GM04504 (cell line): ENCODE measurements at regions not wholly inside any gene's neighbourhood (a gene's known extent, or its start where the extent isn't known, plus 50 kb on each side); places are given as distances from the start of the nearest gene placed in this dataset.

Experiments
- DNase-seq: peaks from one replicate; pipeline ENCODE4 v3.0.0-alpha.2; 2012; ENCODE audit warnings: low read depth

DNA sequence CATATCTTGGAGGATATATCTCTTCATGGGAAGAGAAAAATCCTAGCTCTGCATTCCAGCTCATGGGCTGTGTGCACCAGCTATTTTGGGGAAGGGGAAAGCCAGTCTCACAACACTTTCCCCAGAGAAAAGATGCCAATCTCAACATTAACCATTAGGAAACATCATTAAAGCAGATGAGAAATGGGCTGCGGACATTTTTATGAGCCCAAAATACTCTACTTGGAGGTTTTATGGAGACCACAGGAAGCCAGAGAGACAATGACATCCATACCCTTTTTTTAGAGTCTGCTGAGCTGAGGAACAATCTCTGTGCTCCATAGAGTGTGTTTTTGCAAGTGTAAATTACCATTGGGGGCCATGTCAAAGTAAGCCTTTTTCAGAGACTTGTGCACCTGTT lies 213.7 kb downstream of the TRIB2 start:
- peak; percentile 55 for DNase-seq

DNA sequence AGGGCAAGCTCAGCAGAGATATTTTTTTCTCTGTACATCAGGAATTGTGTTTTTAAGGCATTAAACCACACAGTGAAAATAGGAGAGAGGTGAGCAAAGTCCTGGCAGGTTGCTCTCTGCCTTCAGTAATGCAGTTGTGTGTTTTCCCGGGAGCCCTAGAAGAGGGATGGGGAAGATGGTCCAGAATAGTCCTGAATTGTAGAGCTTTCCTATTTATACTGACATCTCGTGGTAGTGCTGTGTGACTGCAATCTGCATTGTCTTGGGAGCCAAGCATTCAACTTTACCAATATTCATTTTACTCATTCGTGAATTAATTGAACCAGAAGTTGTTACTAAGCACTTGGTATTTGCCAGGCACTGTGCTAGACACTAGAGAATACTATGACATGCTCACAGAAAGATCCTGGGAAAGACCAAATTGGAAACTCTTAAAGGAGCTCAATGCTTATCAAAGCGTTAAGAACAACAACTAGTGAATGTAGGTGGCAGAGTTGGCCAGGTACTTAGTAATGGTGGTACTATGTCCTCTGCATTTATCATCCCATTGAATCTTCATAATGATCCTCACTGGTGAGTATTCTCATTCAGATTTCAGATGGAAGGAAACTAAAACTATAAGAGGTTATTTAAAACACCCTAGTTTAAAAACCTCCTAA lies 214.6 kb downstream of the TRIB2 start:
- no peak for DNase-seq

DNA sequence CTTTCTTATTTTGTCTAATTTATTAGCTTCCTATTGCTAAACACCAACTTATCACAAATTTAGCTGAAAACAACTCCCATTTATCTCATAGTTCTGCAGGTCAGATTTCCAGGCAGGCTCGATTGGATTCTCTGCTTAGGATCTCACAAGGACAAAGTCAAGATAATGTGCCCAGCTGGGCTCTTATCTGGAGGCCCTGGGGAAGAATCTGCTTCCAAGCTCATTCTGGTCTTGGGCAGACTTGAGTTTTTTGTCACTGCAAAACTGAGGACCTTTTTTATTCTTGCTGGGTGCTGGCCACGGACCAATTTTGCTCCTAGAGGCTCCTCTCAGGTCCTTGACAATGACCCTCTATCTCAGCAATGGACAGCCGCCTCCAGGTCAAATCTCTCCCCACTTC lies 215.5 kb downstream of the TRIB2 start:
- DNase-seq, result no peak

DNA sequence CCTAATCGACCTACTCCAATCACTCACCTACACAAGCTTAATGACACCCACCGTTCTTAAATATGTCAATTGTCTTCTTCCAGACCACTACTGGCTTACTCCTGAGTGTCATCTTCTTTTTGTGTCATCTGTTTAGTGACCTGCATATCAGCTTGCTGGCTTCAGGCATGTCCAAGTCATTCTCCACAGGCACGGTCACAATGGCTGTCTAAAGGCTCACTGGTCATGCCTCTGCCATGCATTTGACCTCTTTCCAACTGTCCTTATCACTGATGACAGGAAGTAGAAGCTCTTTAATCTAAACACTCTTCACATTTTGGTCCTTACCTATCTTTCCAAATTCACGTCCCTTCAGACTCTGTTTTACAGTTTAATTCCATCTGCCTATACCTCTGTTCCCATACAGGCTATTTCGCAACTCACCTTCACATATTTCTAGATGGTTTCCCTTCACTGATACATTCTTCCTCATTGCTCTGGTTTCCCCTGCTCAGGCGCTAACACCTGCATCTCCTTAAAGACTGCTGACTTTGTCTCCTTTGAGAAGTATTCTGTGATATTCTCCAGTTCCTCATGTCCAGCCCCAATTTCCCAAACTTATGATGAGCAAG lies 217.5 kb downstream of the TRIB2 start:
- DNase-seq, result no peak

DNA sequence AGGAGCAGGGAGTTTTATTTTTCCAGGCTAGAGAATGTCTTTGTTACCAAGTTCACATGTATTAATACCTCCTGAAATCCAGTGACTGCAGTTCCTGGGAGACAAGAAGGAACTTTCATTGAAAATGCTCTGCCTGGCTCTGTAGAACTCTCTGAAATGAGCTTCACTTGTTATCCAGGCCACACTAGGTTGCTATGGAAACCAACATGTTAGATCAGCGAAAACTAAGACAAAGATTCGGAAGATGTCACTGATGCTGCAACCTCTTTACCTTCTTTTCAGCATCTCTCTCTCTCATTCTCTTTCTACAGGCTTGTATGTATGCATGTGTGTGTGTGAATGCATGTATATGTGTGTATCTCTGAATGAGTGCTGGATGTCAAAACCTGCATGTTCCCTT lies 218.5 kb downstream of the TRIB2 start:
- DNase-seq, result no peak

DNA sequence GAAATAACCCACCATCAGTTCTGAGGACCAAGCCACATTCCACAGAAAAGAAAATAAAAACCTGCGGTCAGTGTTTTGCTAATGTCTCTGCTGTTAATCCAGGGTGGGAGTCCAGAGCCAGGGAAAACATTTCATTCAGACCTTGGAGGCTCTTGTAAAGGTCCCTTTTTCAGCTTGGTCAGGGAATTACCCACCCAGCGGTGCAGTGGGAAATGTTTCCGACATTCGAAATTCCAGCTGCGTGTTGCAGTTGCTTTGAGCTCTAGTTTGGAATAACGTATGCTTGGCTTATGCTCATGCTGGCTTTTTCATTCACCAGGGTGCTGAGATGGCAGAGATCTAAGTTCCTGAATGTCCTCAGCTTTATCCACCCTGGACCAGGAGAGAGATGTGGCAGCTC lies 219.1 kb downstream of the TRIB2 start:
- DNase-seq, result no peak

DNA sequence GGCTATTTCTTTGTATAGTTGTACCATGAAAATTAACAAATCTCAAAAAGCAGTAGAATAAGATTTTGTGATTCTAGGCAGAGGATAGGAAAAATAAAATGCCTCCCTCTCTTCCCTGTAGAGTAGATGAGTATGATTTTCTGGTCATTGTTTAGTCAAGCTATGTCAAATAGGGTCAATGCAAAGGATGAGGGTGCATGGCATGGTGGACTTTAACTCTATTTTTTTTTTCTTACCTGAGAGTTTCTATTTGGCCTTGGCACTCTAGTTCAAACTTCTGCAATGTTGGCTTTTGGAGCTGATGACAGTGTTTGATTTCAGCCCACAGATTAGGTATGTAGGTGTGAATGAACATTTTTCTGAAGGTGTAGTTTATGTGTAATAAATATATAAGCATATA lies 224.5 kb downstream of the TRIB2 start:
- DNase-seq, result no peak

DNA sequence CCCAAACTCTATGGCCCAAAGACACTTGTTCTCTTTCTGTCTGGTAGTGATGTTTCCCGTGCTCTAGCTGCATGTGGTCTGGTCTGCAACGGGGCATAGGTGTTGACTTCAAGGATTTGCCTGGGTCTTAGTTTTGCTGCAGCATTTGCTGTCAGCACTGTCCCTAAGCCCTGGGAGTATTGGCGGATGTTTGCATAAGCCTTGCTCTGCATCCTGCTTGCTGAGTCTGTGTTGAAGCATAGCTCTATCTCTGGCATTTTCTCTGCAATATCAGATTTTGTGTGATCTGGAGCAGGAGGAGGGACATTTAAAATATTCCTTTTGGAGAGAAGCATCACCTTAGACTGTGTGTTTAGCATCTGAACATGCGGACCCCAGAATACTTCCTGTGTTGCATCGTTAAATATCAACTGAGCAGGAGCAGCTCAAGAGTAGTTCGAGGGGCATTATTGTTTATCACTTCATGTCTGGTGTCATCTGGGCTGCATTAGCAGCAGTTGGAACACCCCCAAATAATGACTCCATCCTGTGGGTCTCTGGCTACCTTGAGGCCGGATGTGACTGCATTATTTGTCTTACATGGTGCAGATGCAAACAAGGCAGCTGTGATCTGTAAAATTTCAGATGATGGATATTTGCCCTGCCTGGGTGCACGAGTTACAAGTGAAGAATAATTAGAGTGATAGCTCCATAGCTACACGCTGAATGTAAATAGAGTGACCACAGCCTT lies 231.7 kb downstream of the TRIB2 start:
- peak; percentile 51 for DNase-seq

DNA sequence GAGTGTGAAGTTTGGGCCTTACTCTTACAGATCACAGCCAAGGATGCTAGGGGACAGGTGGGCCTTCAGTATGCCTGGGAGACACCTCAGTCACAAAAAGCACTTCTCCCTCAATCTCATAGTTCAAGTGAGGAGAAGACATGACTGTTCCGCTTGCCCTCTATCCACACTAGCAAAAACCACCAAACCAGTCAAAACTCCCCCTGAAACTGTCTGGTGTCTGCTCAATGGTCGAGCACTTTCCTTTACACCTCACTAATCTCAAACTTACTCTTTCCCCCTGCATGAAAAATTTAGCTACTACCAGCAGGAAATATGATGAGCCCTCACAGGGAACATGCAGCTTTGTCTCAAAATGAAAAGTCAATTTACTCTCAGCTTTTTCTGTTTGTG lies 232.2 kb downstream of the TRIB2 start:
- no peak for DNase-seq

DNA sequence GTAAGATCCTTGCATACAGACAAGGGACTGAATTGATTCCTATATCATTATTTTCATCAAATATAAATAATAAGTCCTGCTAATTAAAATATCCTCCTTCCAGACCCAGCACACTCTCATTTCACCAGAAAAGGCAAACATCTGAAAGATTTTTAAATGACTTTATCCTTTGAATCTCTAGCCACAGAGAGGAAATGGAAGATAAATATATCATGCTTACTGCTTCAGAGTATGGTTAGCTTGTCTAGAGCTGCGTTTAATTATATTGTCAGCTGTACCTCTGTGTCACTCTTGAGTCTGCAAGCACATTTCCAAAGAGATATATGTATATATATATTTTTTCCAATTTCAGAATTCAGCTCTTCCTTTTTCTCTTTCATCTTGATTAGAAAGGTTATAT lies 232.7 kb downstream of the TRIB2 start:
- no peak for DNase-seq

DNA sequence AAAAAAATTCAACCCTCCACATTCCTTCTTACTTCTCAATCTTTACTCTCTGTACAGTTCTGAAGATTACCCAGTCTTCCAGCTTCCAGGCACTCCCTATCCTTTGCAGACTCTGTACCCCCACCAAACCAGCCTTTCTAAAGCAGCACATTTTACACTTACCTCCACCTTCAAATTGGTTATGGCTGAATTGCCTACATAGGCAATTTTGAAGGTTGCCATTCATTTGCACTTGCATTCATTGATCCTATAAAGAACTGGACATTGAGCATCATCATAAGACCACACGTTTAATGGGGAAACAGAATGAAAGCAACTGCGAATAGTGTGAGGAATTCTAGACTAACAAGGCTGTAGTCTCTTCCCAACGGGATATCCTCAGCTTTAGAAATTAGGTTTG lies 233.4 kb downstream of the TRIB2 start:
- DNase-seq, result no peak

DNA sequence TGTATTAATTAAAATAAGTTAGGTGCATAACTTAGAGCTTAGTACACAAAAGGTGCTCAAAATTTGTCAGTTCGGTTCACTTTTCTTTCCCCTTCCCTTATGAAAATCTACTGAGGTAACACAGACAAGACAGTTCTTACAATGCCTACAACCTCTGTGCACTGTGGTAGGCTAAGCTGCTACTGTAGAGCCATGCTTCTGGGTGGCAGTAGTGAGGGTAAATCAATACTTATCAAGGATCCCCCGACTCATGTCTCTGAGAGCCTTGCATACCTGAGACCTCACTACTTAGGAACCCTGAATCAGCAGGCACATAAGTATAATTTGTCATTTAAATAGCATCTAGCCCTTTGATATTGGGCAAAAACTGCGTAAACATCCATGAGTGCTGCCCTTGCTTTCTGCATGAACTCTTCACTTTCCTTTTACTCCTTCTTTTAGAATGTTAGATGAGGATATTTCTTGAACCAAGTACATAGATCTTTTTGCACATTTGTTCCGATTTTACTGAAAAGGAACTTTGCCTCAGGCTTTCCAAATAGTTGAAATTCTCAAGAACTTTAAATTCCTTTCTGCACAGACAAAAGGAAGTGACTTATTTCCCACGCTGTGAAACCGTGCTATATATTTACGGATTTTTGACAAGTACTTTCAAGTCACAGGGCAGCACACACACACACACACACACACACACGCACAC lies 234.4 kb downstream of the TRIB2 start:
- DNase-seq, result peak; percentile 60

DNA sequence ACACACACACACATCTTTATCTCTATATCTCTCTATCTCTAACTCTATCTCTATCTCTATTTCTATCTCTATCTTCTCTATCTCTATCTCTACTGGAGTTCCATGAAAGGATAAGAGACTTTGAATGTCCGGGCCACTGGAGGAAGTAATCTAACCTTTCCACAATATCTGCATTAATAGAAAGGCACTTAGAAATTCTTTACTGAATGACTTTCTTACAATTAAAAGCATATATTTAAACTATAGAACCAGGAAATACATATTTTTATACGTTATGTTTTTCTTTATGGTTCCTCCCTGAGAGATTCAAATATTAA lies 234.9 kb downstream of the TRIB2 start:
- DNase-seq, result no peak

DNA sequence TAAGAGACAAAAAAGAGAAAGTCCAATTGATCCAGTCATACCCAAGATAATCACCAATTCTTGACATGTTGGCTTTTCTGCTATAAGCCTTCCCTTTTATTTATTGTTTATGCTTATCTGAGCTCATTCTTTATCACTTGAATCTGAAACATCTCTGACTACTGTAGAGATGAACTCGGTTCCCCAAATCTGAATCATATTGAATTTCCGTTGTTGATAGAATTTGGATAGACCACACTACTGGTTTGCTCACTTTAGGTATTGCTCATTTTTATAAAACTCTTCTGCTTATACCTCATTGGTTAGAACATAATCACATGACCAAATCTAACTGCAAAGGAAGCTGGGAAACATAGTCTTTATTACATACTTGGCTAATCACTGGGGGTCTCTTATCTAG lies 236.9 kb downstream of the TRIB2 start:
- DNase-seq, result no peak

DNA sequence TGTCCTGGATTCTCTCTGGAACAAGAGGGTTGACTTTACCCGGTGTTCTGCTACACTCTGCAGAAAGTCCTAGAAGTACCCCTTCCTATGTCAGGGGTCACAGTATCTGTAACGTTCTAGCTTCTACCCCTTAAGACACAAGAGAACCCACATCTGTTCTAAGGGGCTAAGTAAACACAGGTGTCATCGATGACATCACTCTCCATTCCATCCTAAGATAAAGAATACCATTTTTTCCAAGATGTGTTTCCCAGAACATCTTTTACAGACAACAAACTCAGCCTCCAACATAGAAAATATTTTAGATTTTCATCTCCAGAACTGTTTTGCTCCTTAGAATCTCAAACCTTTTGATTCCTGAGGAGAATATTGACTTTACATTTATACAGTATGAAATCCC lies 239.1 kb downstream of the TRIB2 start:
- no peak for DNase-seq

DNA sequence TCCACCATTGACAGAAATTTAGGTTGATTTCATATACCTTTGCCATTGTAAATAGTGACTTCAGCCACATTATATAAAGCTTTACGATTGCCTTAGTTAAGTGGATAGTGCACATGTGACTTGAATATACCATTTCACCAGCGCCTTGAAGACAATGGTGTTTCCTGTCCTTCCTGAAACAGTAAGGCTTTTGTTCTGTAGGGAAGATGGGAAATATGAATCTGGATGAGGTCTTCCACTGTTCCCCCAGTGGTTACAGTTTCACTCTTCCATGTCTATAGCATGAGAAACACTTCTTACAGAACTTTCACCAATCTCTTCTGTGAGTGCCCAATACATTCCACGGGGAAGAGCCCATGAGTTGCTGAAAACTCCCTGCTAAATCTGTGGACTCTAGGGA lies 240.5 kb downstream of the TRIB2 start:
- no peak for DNase-seq

DNA sequence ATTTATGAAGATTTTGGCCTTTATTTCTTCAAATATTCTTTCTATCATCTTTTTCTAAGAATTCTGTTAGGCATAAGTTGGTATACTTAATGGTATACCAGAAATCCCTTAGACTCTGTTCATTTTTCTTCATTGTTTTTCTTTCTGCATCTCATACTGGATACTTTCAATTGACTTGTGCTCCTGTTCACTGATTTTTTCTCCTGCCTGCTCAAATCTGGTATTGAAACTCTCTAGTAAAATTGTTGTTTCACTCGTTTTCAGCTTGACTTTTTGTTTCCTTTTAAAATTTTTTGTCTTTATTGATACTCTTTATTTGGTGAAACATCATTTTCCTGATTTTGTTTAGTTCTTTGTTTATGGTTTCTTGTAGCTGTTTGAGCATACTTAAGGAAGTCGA lies 243.2 kb downstream of the TRIB2 start:
- DNase-seq, result no peak

DNA sequence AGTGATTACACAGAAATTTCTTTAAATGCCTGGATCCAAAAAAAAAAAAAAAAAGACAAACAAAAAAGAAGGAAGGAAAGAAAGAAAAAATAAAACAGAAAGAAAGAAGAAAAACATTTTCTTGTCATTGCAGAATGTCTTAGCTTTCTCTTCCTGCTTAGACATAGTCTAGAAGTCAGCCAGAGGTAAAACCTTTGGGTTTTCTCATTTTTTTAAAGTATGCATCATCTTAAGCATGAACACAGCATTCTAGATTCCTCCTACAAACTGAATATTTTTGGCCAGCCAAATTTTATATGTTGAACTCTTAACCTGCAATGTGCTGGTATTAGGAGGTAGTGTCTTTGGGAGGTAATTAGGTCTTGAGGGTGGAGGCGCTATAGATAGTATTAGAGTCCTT lies 243.9 kb downstream of the TRIB2 start:
- no peak for DNase-seq

DNA sequence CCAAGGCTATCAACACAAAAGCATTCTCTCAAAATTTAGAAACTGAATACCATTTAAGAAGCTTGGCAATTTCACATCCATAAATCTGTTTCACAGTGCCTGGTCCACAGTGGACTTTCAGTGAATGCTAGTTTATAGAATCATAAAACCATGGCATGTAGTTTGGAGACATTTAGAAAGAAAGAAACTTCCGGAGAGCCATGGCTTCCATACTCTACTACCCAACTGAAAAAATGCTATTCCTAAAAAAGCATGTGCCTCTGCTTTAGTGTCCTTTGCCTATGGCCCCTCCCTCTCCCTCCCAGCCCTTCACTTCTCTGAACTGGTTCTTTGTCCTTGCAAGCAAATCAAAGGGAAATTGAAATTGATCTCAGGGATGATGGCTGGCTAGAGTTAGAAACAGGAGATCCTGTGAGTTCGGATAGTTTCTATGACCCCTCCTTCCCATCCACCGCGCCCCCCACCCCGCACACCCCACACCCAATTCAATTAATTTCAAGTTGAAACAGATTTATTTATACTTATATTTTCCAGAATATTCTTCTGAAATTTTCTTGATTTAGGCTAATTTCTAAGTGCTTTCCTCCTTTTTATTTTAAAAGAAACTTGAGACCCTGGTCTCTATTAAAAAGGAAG lies 248.3 kb downstream of the TRIB2 start:
- DNase-seq, result no peak

DNA sequence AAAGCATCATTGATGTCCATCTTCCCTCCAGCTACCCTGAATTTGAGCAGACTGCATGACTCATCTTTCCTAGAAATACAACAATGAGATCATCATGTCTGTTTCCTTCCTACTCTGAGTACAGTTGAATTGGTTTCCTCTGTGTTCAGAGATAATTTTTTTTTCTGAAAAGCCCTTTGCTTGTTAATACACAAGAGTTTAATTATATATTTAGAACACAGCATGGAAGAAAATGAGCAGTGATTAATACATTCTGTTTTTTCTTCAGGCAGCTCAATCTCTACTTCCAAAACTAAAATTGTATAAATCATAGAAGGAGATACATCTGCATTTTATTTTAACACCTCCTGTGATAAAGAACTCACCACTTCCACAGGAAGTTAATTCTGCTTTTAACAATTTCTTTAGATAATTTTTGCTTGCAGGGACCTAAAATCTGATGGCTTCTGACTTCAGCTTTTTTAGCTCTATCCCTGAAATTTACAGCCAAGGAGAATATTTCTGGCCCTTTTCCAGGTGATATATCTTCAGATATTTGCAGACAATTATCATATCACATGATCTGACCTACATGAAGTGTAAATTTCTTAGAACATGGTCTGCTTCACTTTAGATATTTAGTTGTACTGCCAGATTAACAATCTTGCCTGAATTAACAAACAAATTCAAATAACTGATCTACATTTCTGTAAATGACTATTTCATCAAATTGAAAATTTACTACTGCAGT lies 249.0 kb downstream of the TRIB2 start:
- DNase-seq, result no peak

DNA sequence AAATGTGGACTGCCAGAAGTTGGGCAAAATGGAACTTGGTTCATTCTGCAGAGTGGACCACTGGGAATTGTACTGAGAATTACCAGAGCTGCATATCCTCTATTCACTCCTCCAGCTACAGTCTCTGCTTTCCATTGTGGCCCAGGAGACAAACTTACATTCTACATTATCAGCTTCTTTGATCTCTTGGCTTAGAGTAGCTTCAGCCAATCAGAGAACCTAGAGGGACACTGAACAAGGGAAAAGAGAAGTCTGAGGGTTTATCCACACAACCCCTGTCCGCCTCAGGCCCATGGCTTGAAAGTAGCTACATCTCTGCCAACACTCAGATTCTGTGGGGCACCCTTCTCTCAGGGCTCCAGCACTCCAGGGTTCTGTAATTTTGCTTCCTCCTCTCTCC lies 251.1 kb downstream of the TRIB2 start:
- no peak for DNase-seq

DNA sequence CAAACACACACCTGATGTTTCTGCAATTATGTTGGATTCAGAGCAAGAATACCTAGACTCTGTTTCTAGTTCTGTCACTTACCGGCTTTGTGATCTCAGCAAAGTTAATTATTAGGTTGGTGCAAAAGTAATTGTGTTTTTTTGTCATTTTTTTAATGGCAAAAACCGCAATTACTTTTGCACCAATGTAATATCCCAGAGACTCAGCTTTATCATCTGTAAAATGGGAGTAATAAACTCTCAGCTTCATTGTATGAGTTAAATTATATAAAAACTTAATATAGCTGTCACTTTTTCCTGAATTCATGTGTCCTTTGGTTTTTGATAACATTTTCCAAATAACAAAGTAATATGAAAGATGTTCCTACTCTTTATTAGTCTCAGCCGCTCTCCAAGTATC lies 251.7 kb downstream of the TRIB2 start:
- DNase-seq, result no peak
